PC-9 (cell line): ENCODE measurements at regions not wholly inside any gene's neighbourhood (a gene's known extent, or its start where the extent isn't known, plus 50 kb on each side); places are given as distances from the start of the nearest gene placed in this dataset.

Experiments used
- EZH2 ChIP-seq: fragments of 200-600 bp; sonication (generic); IDR thresholded peaks from 2 replicates; pipeline ENCODE4 v1.8.0; 2017; ENCODE audit warnings: antibody characterized with exemption, low read depth
- TF ChIP-seq, protein P1 (sequence below): fragments of 200-600 bp; sonication (generic); conservative IDR thresholded peaks from 2 replicates; pipeline ENCODE4 v1.6.1; 2017; ENCODE audit warnings: mixed run types, antibody characterized with exemption, mild to moderate bottlenecking, moderate library complexity

DNA sequence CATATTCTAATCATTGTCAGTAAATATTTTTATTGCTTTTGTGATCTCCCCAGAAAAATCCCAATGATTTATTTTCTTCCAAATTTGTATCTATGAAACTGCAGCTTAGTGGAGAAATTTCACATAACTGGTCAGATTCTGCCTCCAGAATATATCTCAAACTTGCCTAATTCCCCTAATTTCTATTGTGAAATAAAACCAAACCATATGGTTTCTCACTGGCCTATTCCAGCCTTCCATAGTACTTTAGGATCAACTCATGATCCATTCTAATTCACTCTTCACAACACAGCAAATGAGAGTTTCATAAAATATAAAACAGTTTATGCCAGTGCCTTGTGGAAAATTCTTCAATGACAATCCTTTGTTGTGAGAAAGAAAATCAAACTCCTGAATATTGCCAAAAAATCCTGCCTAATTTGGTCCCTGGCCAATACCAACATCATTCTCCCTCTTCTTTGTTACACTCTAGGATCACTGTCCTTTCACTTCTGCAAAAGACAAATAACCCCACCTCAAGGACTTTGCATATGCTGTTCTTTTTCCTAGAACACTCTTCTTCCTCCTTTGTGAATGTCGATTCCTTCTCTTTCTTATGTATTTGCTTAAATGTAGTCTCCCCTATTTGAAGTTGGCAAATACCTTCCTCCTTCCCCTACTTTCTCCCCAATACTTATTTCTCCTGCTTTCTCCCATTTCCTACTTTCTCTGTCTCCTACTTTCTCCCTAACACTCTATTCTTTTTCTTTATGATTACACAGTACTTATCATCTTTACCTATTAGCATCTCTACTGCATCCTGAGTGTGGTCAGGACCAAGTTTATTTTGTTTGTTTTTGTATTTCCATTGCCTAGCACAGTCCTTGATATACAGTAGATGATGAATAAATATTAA is 587.5 kb downstream of the RFPL4B start:
- TF ChIP-seq, protein P1, sequence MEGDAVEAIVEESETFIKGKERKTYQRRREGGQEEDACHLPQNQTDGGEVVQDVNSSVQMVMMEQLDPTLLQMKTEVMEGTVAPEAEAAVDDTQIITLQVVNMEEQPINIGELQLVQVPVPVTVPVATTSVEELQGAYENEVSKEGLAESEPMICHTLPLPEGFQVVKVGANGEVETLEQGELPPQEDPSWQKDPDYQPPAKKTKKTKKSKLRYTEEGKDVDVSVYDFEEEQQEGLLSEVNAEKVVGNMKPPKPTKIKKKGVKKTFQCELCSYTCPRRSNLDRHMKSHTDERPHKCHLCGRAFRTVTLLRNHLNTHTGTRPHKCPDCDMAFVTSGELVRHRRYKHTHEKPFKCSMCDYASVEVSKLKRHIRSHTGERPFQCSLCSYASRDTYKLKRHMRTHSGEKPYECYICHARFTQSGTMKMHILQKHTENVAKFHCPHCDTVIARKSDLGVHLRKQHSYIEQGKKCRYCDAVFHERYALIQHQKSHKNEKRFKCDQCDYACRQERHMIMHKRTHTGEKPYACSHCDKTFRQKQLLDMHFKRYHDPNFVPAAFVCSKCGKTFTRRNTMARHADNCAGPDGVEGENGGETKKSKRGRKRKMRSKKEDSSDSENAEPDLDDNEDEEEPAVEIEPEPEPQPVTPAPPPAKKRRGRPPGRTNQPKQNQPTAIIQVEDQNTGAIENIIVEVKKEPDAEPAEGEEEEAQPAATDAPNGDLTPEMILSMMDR: no peak
- no peak for TF ChIP-seq EZH2
